Left cardiac atrium (tissue), 4 donors: ENCODE measurements at regions not wholly inside any gene's neighbourhood (a gene's known extent, or its start where the extent isn't known, plus 50 kb on each side); places are given as distances from the start of the nearest gene placed in this dataset.

Experiments
- ATAC-seq, 2 donors: fragments of 200-7000 bp; cut with Tn5 transposase; one replicate each; pipeline ENCODE4 v1.9.1; 2020; ENCODE audit warnings: mild to moderate bottlenecking in 2 of 2, moderate library complexity in 2 of 2
- DNase-seq: peaks from one replicate; pipeline ENCODE4 v3.0.0-alpha.2; 2020
- intact Hi-C, 2 donors: fragments of 100-400 bp; cut with DNase I; formaldehyde crosslinking; loops; one replicate each; pipeline versions ENCODE4 v1.14.1 to v1.15.1; 2022 to 2023
- donor health status: DM: no; HTN: yes; CAD: no.
- donor health status: DM: no; HTN: yes; CAD: no; lungs with severe emphysema.
- donor health status: DM: yes; HTN: yes; CAD: no.
- donor health status: Dilated cardiomyopathy.

- ATAC-seq (no peak), DNase-seq (no peak)
- intact Hi-C loops, result no loop called here
Observed at GRCh38 chr10:83037653-83038052, 1101.7 kb upstream of the GHITM start.

- ATAC-seq, result no peak
- DNase-seq, result no peak
- intact Hi-C loops, result no loop called here
Observed at GRCh38 chr10:83038631-83039030, 1100.7 kb upstream of the GHITM start.

GRCh38 chr10:83045731-83046130, 1093.6 kb upstream of the GHITM start:
- intact Hi-C loops, result no loop called here
- DNase-seq (no peak), ATAC-seq (no peak)

- intact Hi-C loops, result no loop called here
- no peak for DNase-seq
- ATAC-seq, result no peak
Observed at GRCh38 chr10:83050815-83051214, 1088.5 kb upstream of the GHITM start.

GRCh38 chr10:83062871-83063270, 1076.4 kb upstream of the GHITM start:
- DNase-seq (no peak), ATAC-seq (no peak)
- intact Hi-C loops, result no loop called here

GRCh38 chr10:83073472-83073871, 1065.8 kb upstream of the GHITM start:
- DNase-seq (no peak), ATAC-seq (no peak)
- intact Hi-C loops, result no loop called here

- intact Hi-C loops, result no loop called here
- DNase-seq (no peak), ATAC-seq (no peak)
Observed at GRCh38 chr10:83075016-83075814, 1064.1 kb upstream of the GHITM start.

- intact Hi-C loops, result no loop called here
- DNase-seq (no peak), ATAC-seq (no peak)
Observed at GRCh38 chr10:83075815-83076355, 1063.4 kb upstream of the GHITM start.

GRCh38 chr10:83076443-83076842, 1062.9 kb upstream of the GHITM start:
- intact Hi-C loops, result no loop called here
- no peak for DNase-seq
- no peak for ATAC-seq

GRCh38 chr10:83078160-83078559, 1061.1 kb upstream of the GHITM start:
- intact Hi-C loops, result no loop called here
- DNase-seq (no peak), ATAC-seq (no peak)

- ATAC-seq, result no peak
- intact Hi-C loops, result no loop called here
- DNase-seq, result no peak
Observed at GRCh38 chr10:83078645-83079044, 1060.7 kb upstream of the GHITM start.

- DNase-seq, result no peak
- intact Hi-C loops, result no loop called here
- no peak for ATAC-seq
Observed at GRCh38 chr10:83083831-83084230, 1055.5 kb upstream of the GHITM start.

- DNase-seq (no peak), ATAC-seq (no peak)
- intact Hi-C loops, result no loop called here
Observed at GRCh38 chr10:83089335-83089734, 1050.0 kb upstream of the GHITM start.

GRCh38 chr10:83104616-83105015, 1034.7 kb upstream of the GHITM start:
- intact Hi-C loops, result no loop called here
- DNase-seq, result no peak
- ATAC-seq, result no peak

GRCh38 chr10:83108565-83109333, 1030.6 kb upstream of the GHITM start:
- ATAC-seq, result no peak
- DNase-seq, result no peak
- intact Hi-C loops, result no loop called here

- no peak for ATAC-seq
- no peak for DNase-seq
- intact Hi-C loops, result no loop called here
Observed at GRCh38 chr10:83119346-83119745, 1020.0 kb upstream of the GHITM start.

- intact Hi-C loops, result no loop called here
Observed at GRCh38 chr10:83122336-83122735, 1017.0 kb upstream of the GHITM start.

GRCh38 chr10:83127942-83128575, 1011.2 kb upstream of the GHITM start:
- no peak for ATAC-seq
- DNase-seq, result no peak
- intact Hi-C loops, result no loop called here

More at GRCh38 chr10:83122336-83122735, 1017.0 kb upstream of the GHITM start:
- DNase-seq (no peak), ATAC-seq (no peak)

- ATAC-seq (no peak), DNase-seq (no peak)
- intact Hi-C loops, result no loop called here
Observed at GRCh38 chr10:83140811-83141210, 998.5 kb upstream of the GHITM start.

- intact Hi-C loops, result no loop called here
- no peak for ATAC-seq
Observed at GRCh38 chr10:83142074-83142563, 997.2 kb upstream of the GHITM start.

More at GRCh38 chr10:83142074-83142563, 997.2 kb upstream of the GHITM start:
- no peak for DNase-seq
